ENCODE measurements at regions not wholly inside any gene's neighbourhood (a gene's known extent, or its start where the extent isn't known, plus 50 kb on each side); places are given as distances from the start of the nearest gene placed in this dataset.

GRCh38 chr10:57102236-57102635 is 741.2 kb upstream of the ZWINT start:
- TF ChIP-seq CREB5 (CRISPR knock-in tag; IDR thresholded peaks at IDR 0.05; ENCODE audit: low read depth) (no peak), ZFP3 (CRISPR knock-in tag; IDR thresholded peaks at IDR 0.05) (no peak), ZC3H10 (CRISPR knock-in tag; IDR thresholded peaks at IDR 0.05) (no peak), ARNTL (CRISPR knock-in tag; IDR thresholded peaks at IDR 0.05; ENCODE audit: borderline replicate concordance, low read depth) (no peak), RARB (CRISPR knock-in tag; IDR thresholded peaks at IDR 0.05) (no peak)
